ENCODE measurements at regions not wholly inside any gene's neighbourhood (a gene's known extent, or its start where the extent isn't known, plus 50 kb on each side); places are given as distances from the start of the nearest gene placed in this dataset.

- TF ChIP-seq BHLHE40 (IDR thresholded peaks at IDR 0.05; ENCODE audit: borderline replicate concordance), result no peak
- TF ChIP-seq HDGF (IDR thresholded peaks at IDR 0.05; ENCODE audit: borderline replicate concordance), result no peak
- no peak for TF ChIP-seq SP1 (IDR thresholded peaks at IDR 0.05)
- ChIA-PET CTCF (interaction anchor here (3.3 kb wide), 1 partner anchor 13 kb away, joined by 20 read pairs; no protein-coding TSS in a partner anchor), POLR2A (interaction anchor here (1.9 to 2.3 kb wide), 2 partner anchors 12 to 303 kb away, joined by 7 to 11 read pairs; partner anchors contain the start of gene TLE4)
- DNase-seq (ENCODE audit: extremely low spot score), result no peak
Measured at GRCh38 chr9:79268806-79269205, 303.0 kb upstream of the TLE4 start.

DNA sequence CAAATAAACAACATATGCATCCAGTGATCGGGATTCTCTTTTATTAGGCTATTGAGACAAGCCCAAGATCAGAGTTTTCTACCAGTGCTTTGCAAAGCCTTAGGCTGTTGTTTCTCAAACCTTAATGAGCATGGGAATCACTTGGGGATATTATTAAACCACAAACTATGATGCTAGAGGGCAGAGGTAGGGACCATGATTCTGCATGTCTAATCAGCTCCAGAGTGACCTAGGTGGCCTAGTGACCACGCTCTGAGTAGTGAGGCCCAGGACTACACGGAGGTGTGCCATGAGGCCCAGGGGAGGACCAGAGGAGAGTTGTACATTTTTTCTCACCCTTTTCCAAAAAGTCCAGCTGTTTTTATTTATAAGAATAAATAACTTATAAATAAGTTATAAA is 298.5 kb upstream of the TLE4 start:
- TF ChIP-seq ELF4 (IDR thresholded peaks at IDR 0.05) (no peak), L3MBTL2 (conservative IDR thresholded peaks at IDR 0.05) (no peak), SUZ12 (IDR thresholded peaks at IDR 0.05) (no peak), HDGF (IDR thresholded peaks at IDR 0.05; ENCODE audit: borderline replicate concordance) (no peak), ARNT (IDR thresholded peaks at IDR 0.05) (no peak), SP1 (IDR thresholded peaks at IDR 0.05) (no peak), TARDBP (IDR thresholded peaks at IDR 0.05) (no peak), FOXM1 (IDR thresholded peaks at IDR 0.05; ENCODE audit: borderline replicate concordance) (no peak), BHLHE40 (IDR thresholded peaks at IDR 0.05; ENCODE audit: borderline replicate concordance) (no peak), LEF1 (IDR thresholded peaks at IDR 0.05; ENCODE audit: borderline replicate concordance) (no peak), FOXA1 (IDR thresholded peaks at IDR 0.05) (no peak)
- TF ChIP-seq, protein P1, sequence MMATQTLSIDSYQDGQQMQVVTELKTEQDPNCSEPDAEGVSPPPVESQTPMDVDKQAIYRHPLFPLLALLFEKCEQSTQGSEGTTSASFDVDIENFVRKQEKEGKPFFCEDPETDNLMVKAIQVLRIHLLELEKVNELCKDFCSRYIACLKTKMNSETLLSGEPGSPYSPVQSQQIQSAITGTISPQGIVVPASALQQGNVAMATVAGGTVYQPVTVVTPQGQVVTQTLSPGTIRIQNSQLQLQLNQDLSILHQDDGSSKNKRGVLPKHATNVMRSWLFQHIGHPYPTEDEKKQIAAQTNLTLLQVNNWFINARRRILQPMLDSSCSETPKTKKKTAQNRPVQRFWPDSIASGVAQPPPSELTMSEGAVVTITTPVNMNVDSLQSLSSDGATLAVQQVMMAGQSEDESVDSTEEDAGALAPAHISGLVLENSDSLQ (IDR thresholded peaks at IDR 0.05), result no peak
- no peak for DNase-seq (ENCODE audit: extremely low spot score)
- CTCF ChIA-PET, result no interaction called here
- POLR2A ChIA-PET, result interaction anchor here (1.2 kb wide), 1 partner anchor 11 kb away, joined by 3 read pairs; no protein-coding TSS in a partner anchor

GRCh38 chr9:79279356-79279755 is 292.4 kb upstream of the TLE4 start:
- ChIA-PET POLR2A (no interaction called here), CTCF (no interaction called here)
- TF ChIP-seq FOXA1 (IDR thresholded peaks at IDR 0.05) (no peak), L3MBTL2 (conservative IDR thresholded peaks at IDR 0.05) (no peak), CTBP1 (IDR thresholded peaks at IDR 0.05; ENCODE audit: borderline replicate concordance) (no peak), ZNF384 (IDR thresholded peaks at IDR 0.05) (no peak), ARNT (IDR thresholded peaks at IDR 0.05) (no peak), TARDBP (IDR thresholded peaks at IDR 0.05) (no peak), LEF1 (IDR thresholded peaks at IDR 0.05; ENCODE audit: borderline replicate concordance) (no peak)
- DNase-seq (ENCODE audit: extremely low spot score), result no peak

GRCh38 chr9:79280691-79281090 is 291.1 kb upstream of the TLE4 start:
- POLR2A ChIA-PET, result no interaction called here

DNA sequence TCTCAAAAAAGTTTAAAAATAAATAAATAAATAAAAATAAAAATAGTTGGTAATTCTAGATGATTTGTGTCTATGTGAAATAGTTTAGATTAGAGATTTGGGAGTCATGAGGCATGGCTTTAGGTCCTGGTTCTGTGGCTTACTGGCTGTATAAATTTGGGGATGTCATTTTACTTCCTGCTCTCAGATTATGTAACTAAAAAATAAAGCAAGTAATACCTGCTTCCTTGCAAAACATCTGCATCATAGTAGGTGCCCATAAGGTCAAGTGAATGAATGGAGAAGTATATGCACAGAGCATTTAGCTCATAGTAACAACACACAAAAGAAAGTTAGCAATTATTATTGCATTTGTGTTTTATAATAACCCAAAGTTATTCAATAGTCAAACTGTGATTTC is 287.7 kb upstream of the TLE4 start:
- no peak for DNase-seq (ENCODE audit: extremely low spot score)
- POLR2A ChIA-PET, result interaction anchor here (0.7 kb wide), 1 partner anchor 11 kb away, joined by 3 read pairs; no protein-coding TSS in a partner anchor
- CTCF ChIA-PET, result interaction anchor here (0.6 to 0.9 kb wide), 2 partner anchors 22 to 29 kb away, joined by 5 read pairs; no protein-coding TSS in a partner anchor
- no peak for TF ChIP-seq LEF1 (IDR thresholded peaks at IDR 0.05; ENCODE audit: borderline replicate concordance)
- TF ChIP-seq HDGF (IDR thresholded peaks at IDR 0.05; ENCODE audit: borderline replicate concordance), result no peak
- no peak for TF ChIP-seq SP1 (IDR thresholded peaks at IDR 0.05)

More at GRCh38 chr9:79280691-79281090, 291.1 kb upstream of the TLE4 start:
- CTCF ChIA-PET, result no interaction called here
- DNase-seq (ENCODE audit: extremely low spot score), result no peak
- no peak for TF ChIP-seq FOXK2 (IDR thresholded peaks at IDR 0.05)
- no peak for TF ChIP-seq BHLHE40 (IDR thresholded peaks at IDR 0.05; ENCODE audit: borderline replicate concordance)
- TF ChIP-seq L3MBTL2 (conservative IDR thresholded peaks at IDR 0.05), result no peak
- TF ChIP-seq FOXA1 (IDR thresholded peaks at IDR 0.05), result no peak
- TF ChIP-seq ELF4 (IDR thresholded peaks at IDR 0.05), result no peak
- TF ChIP-seq FOXM1 (IDR thresholded peaks at IDR 0.05; ENCODE audit: borderline replicate concordance), result no peak
- no peak for TF ChIP-seq TARDBP (IDR thresholded peaks at IDR 0.05)
- TF ChIP-seq, protein P1 (IDR thresholded peaks at IDR 0.05), result no peak
- no peak for TF ChIP-seq SP1 (IDR thresholded peaks at IDR 0.05)
- no peak for TF ChIP-seq CTBP1 (IDR thresholded peaks at IDR 0.05; ENCODE audit: borderline replicate concordance)
- no peak for TF ChIP-seq ZNF384 (IDR thresholded peaks at IDR 0.05)
- no peak for TF ChIP-seq HDGF (IDR thresholded peaks at IDR 0.05; ENCODE audit: borderline replicate concordance)
- TF ChIP-seq LEF1 (IDR thresholded peaks at IDR 0.05; ENCODE audit: borderline replicate concordance), result no peak
- no peak for TF ChIP-seq NFRKB (IDR thresholded peaks at IDR 0.05)
- no peak for TF ChIP-seq SUZ12 (IDR thresholded peaks at IDR 0.05)
- TF ChIP-seq ARNT (IDR thresholded peaks at IDR 0.05), result no peak

GRCh38 chr9:79286992-79287707 is 284.6 kb upstream of the TLE4 start:
- POLR2A ChIA-PET, result interaction anchor here (1.1 kb wide), 1 partner anchor 152 kb away, joined by 3 read pairs; no protein-coding TSS in a partner anchor
- no peak for DNase-seq (ENCODE audit: extremely low spot score)
- CTCF ChIA-PET, result interaction anchor here (0.8 to 1.6 kb wide), 4 partner anchors 9 to 127 kb away, joined by 3 to 6 read pairs (median 4); no protein-coding TSS in a partner anchor
- TF ChIP-seq, protein P1 (IDR thresholded peaks at IDR 0.05), result no peak
- no peak for TF ChIP-seq SP1 (IDR thresholded peaks at IDR 0.05)
- TF ChIP-seq FOXK2 (IDR thresholded peaks at IDR 0.05), result no peak
- TF ChIP-seq ARNT (IDR thresholded peaks at IDR 0.05), result no peak
- TF ChIP-seq L3MBTL2 (conservative IDR thresholded peaks at IDR 0.05), result no peak
- no peak for TF ChIP-seq ELF4 (IDR thresholded peaks at IDR 0.05)
- no peak for TF ChIP-seq ZNF384 (IDR thresholded peaks at IDR 0.05)
- no peak for TF ChIP-seq LEF1 (IDR thresholded peaks at IDR 0.05; ENCODE audit: borderline replicate concordance)
- TF ChIP-seq TARDBP (IDR thresholded peaks at IDR 0.05), result no peak
- no peak for TF ChIP-seq CTBP1 (IDR thresholded peaks at IDR 0.05; ENCODE audit: borderline replicate concordance)
- TF ChIP-seq BHLHE40 (IDR thresholded peaks at IDR 0.05; ENCODE audit: borderline replicate concordance), result no peak
- TF ChIP-seq HDGF (IDR thresholded peaks at IDR 0.05; ENCODE audit: borderline replicate concordance), result no peak
- TF ChIP-seq FOXA1 (IDR thresholded peaks at IDR 0.05), result no peak
- TF ChIP-seq FOXM1 (IDR thresholded peaks at IDR 0.05; ENCODE audit: borderline replicate concordance), result no peak
- TF ChIP-seq NFRKB (IDR thresholded peaks at IDR 0.05), result no peak
- TF ChIP-seq SUZ12 (IDR thresholded peaks at IDR 0.05), result no peak
